Fibroblast of lung (primary cell): ENCODE measurements at regions not wholly inside any gene's neighbourhood (a gene's known extent, or its start where the extent isn't known, plus 50 kb on each side); places are given as distances from the start of the nearest gene placed in this dataset.
A peak's percentile ranks its signal among the peaks of the same experiment; 100 is the strongest.

ENCODE experiments used
- DNase-seq, 2 donors: peaks; one replicate each; pipeline versions ENCODE4 v3.0.0 to v3.0.0-alpha.2; 2010; ENCODE audit warnings: low read depth in 2 of 2
- H2AFZ ChIP-seq: 2 replicates; pipeline ENCODE4 v1.5.1; 2012; ENCODE audit warnings: low read length, control low read depth, inconsistent platforms
- H3K27ac ChIP-seq: 2 replicates; pipeline ENCODE4 v1.5.1; 2011; ENCODE audit warnings: low read length, control low read depth; ENCODE audit not compliant: insufficient read depth
- H3K27me3 ChIP-seq: 2 replicates; pipeline ENCODE4 v1.5.1; 2011; ENCODE audit warnings: mild to moderate bottlenecking, low read length; ENCODE audit not compliant: control insufficient read depth, insufficient read depth
- H3K36me3 ChIP-seq: 2 replicates; pipeline ENCODE4 v1.5.1; 2011; ENCODE audit warnings: low read length; ENCODE audit not compliant: control insufficient read depth, insufficient read depth
- H3K4me1 ChIP-seq: 2 replicates; pipeline ENCODE4 v1.5.1; 2011; ENCODE audit warnings: low read length; ENCODE audit not compliant: control insufficient read depth, insufficient read depth; ENCODE audit errors: extremely low read depth
- H3K4me2 ChIP-seq: 2 replicates; pipeline ENCODE4 v1.5.1; 2011; ENCODE audit warnings: low read length, control low read depth; ENCODE audit not compliant: insufficient read depth; ENCODE audit errors: extremely low read depth
- H3K4me3 ChIP-seq, 4 experiments: fragments of 200-600 bp in 1 of 4; sonication (generic) in 1 of 4; replicated peaks in 1 of 4; 2 replicates each; pipeline ENCODE4 v1.5.1; 2011 to 2016; ENCODE audit warnings: low read length in 4 of 4, low read depth in 3 of 4, mild to moderate bottlenecking in 3 of 4, control low read depth in 2 of 4, inconsistent platforms in 1 of 4, mixed read lengths in 1 of 4; ENCODE audit not compliant: insufficient read depth in 1 of 4; ENCODE audit errors: control extremely low read depth in 1 of 4
- H3K79me2 ChIP-seq: 2 replicates; pipeline ENCODE4 v1.5.1; 2012; ENCODE audit warnings: mild to moderate bottlenecking, low read length, inconsistent platforms; ENCODE audit not compliant: control insufficient read depth, insufficient read depth
- H3K9ac ChIP-seq: 2 replicates; pipeline ENCODE4 v1.5.1; 2011; ENCODE audit warnings: mild to moderate bottlenecking, low read length, control low read depth; ENCODE audit not compliant: insufficient read depth
- H3K9me3 ChIP-seq: 2 replicates; pipeline ENCODE4 v1.5.1; 2012; ENCODE audit warnings: low read depth, low read length; ENCODE audit not compliant: control insufficient read depth, insufficient read depth
- H4K20me1 ChIP-seq: 2 replicates; pipeline ENCODE4 v1.5.1; 2011; ENCODE audit warnings: low read length; ENCODE audit not compliant: control insufficient read depth, insufficient read depth; ENCODE audit errors: extremely low read depth
- EZH2 ChIP-seq: IDR thresholded peaks from 2 replicates; pipeline ENCODE4 v1.5.1; 2012; ENCODE audit warnings: low read length, control low read depth, mild to moderate bottlenecking; ENCODE audit errors: missing control alignments
- TF ChIP-seq, protein P1 (sequence below), 2 donors: IDR thresholded peaks in 1 of 2; conservative IDR thresholded peaks in 1 of 2; 1 replicate in 1 of 2; 2 replicates in 1 of 2; pipeline ENCODE4 v1.5.1; 2011 to 2012; ENCODE audit warnings: low read length in 2 of 2, control low read depth in 1 of 2, inconsistent platforms in 1 of 2, low read depth in 1 of 2, mild to moderate bottlenecking in 1 of 2

- no peaks in the 10 kb centered on the region for H3K9me3 ChIP-seq
- H3K4me3 ChIP-seq, result no peak overlapping the region
- DNase-seq, result peak in 1 of 2 donors; percentile 81
- no peak overlapping the region for H3K4me2 ChIP-seq
- H3K9ac ChIP-seq, result no peak overlapping the region
- H3K27ac ChIP-seq, result no peak overlapping the region
- TF ChIP-seq EZH2, result no peak
- TF ChIP-seq, protein P1, sequence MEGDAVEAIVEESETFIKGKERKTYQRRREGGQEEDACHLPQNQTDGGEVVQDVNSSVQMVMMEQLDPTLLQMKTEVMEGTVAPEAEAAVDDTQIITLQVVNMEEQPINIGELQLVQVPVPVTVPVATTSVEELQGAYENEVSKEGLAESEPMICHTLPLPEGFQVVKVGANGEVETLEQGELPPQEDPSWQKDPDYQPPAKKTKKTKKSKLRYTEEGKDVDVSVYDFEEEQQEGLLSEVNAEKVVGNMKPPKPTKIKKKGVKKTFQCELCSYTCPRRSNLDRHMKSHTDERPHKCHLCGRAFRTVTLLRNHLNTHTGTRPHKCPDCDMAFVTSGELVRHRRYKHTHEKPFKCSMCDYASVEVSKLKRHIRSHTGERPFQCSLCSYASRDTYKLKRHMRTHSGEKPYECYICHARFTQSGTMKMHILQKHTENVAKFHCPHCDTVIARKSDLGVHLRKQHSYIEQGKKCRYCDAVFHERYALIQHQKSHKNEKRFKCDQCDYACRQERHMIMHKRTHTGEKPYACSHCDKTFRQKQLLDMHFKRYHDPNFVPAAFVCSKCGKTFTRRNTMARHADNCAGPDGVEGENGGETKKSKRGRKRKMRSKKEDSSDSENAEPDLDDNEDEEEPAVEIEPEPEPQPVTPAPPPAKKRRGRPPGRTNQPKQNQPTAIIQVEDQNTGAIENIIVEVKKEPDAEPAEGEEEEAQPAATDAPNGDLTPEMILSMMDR (conservative IDR thresholded peaks at IDR 0.05 in 1 of 2, IDR thresholded peaks at IDR 0.05 in 1 of 2; ENCODE audit: low read depth in 1 of 2, low read length in 2 of 2), result no peak
- H3K27me3 ChIP-seq, result no peaks in the 10 kb centered on the region
- no peaks in the 10 kb centered on the region for H3K36me3 ChIP-seq
- no peaks in the 10 kb centered on the region for H3K4me1 ChIP-seq
- no peak overlapping the region for H2AFZ ChIP-seq
- H3K79me2 ChIP-seq, result no peaks in the 10 kb centered on the region
- no peaks in the 10 kb centered on the region for H4K20me1 ChIP-seq
Observed at GRCh38 chr4:13261486-13262257, 222.5 kb downstream of the RAB28 start.

DNA sequence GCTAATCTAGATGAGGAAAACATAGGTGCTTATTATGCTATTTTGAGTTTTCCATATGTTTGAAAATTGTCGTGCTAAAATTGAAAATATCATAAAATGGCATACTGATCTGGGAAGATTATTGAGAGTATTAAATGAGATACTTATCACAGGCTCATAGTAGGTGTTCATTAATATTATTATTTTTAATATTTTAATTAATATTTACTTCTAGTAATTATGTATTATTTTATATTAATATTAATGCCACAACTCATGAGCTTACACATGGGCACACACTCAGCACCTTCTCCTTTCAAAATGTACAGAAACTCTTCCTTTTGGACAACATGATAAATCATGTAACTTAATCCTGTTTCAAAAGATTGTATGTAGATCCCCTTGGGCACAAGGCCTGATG, 223.6 kb downstream of the RAB28 start:
- no peaks in the 10 kb centered on the region for H3K4me1 ChIP-seq
- H3K9me3 ChIP-seq, result no peaks in the 10 kb centered on the region
- no peaks in the 10 kb centered on the region for H3K79me2 ChIP-seq
- no peak overlapping the region for H3K9ac ChIP-seq
- H3K4me3 ChIP-seq, result no peak overlapping the region
- no peaks in the 10 kb centered on the region for H3K27me3 ChIP-seq
- no peak overlapping the region for H2AFZ ChIP-seq
- no peaks in the 10 kb centered on the region for H3K36me3 ChIP-seq
- H3K27ac ChIP-seq, result no peak overlapping the region
- DNase-seq, result no peak
- no peak for TF ChIP-seq EZH2
- TF ChIP-seq, protein P1 (conservative IDR thresholded peaks at IDR 0.05 in 1 of 2, IDR thresholded peaks at IDR 0.05 in 1 of 2; ENCODE audit: low read depth in 1 of 2, low read length in 2 of 2), result no peak
- H3K4me2 ChIP-seq, result no peak overlapping the region
- no peaks in the 10 kb centered on the region for H4K20me1 ChIP-seq

DNA sequence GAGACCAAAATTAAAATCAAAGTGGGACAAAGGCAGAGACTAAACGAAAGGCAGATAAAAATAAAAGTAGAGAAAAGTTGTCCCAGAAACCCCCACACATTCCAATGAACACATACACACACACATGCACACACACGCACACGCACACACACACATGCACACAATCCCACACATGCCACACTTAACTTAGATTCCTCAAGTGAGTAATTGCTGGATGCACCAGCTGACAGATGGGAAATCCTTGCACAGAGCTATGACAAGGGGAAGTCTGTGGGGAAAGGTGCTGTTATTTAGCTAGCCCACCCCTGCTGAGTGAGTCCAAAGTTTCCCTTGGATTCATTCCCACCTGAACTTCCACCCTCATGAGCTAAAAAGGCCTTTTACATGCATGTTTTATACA, 233.9 kb downstream of the RAB28 start:
- H2AFZ ChIP-seq, result no peak overlapping the region
- no peaks in the 10 kb centered on the region for H3K4me1 ChIP-seq
- no peaks in the 10 kb centered on the region for H3K27me3 ChIP-seq
- H4K20me1 ChIP-seq, result no peaks in the 10 kb centered on the region
- H3K9ac ChIP-seq, result no peak overlapping the region
- H3K36me3 ChIP-seq, result no peaks in the 10 kb centered on the region
- no peaks in the 10 kb centered on the region for H3K9me3 ChIP-seq
- no peak overlapping the region for H3K4me3 ChIP-seq
- H3K27ac ChIP-seq, result no peak overlapping the region
- H3K4me2 ChIP-seq, result no peak overlapping the region
- TF ChIP-seq, protein P1 (conservative IDR thresholded peaks at IDR 0.05 in 1 of 2, IDR thresholded peaks at IDR 0.05 in 1 of 2; ENCODE audit: low read depth in 1 of 2, low read length in 2 of 2), result no peak
- TF ChIP-seq EZH2, result no peak
- no peak for DNase-seq
- no peaks in the 10 kb centered on the region for H3K79me2 ChIP-seq
